IMR-90 (cell line): ENCODE measurements at regions not wholly inside any gene's neighbourhood (a gene's known extent, or its start where the extent isn't known, plus 50 kb on each side); places are given as distances from the start of the nearest gene placed in this dataset.

Source experiments
- ATAC-seq: fragments of 200-7000 bp; cut with Tn5 transposase; 2 replicates; pipeline ENCODE4 v1.9.1; 2020; ENCODE audit warnings: low read depth, mild to moderate bottlenecking, moderate library complexity
- BruUV-seq: library from RNA; stranded (reverse); fragments of 400-500 nt; replicated peaks from 2 replicates; lab custom pipeline; 2021; lab: Mats Ljungman, UMichigan
- CTCF ChIA-PET: fragments of 300-600 bp; formaldehyde crosslinking; extraction: SDS; loops from one replicate; lab custom pipeline; 2021; ENCODE audit warnings: antibody characterized with exemption; lab: Yijun Ruan, JAX
- POLR2A ChIA-PET: fragments of 300-600 bp; sonication (Branson Sonifier 250); formaldehyde crosslinking; loops from one replicate; lab custom pipeline; 2022; ENCODE audit warnings: antibody characterized with exemption; ENCODE audit not compliant: unreplicated experiment; lab: Charles Lee
- DNase-seq: peaks from one replicate; pipeline ENCODE4 v3.0.0; 2013
- H2AFZ ChIP-seq: replicated peaks from 2 replicates; pipeline ENCODE3; 2013; ENCODE audit warnings: low read length, mild to moderate bottlenecking; ENCODE audit not compliant: poor library complexity
- H2AK5ac ChIP-seq: 2 replicates; pipeline ENCODE4 v1.6.1; 2013; ENCODE audit warnings: low read depth, low read length, inconsistent platforms
- H2AK9ac ChIP-seq: replicated peaks from 2 replicates; pipeline ENCODE3; 2013; ENCODE audit warnings: mild to moderate bottlenecking, low read depth, low read length, moderate library complexity; ENCODE audit not compliant: poor library complexity
- H2BK120ac ChIP-seq: 2 replicates; pipeline ENCODE4 v1.6.1; 2013; ENCODE audit warnings: low read depth, low read length, inconsistent platforms
- H2BK15ac ChIP-seq: 3 replicates; pipeline ENCODE4 v1.6.1; 2013; ENCODE audit warnings: low read depth, low read length, inconsistent platforms
- H2BK20ac ChIP-seq: 2 replicates; pipeline ENCODE4 v1.6.1; 2013; ENCODE audit warnings: low read depth, mild to moderate bottlenecking, inconsistent platforms, low read length, moderate library complexity
- H2BK5ac ChIP-seq: 2 replicates; pipeline ENCODE4 v1.6.1; 2013; ENCODE audit warnings: mild to moderate bottlenecking, low read depth, low read length, inconsistent platforms; ENCODE audit not compliant: poor library complexity, severe bottlenecking
- H3K14ac ChIP-seq: replicated peaks from 2 replicates; pipeline ENCODE4 v1.6.1; 2013; ENCODE audit warnings: low read depth, low read length, inconsistent platforms
- H3K18ac ChIP-seq: 2 replicates; pipeline ENCODE4 v1.6.1; 2013; ENCODE audit warnings: low read depth, low read length, control low read depth
- H3K23ac ChIP-seq: 2 replicates; pipeline ENCODE4 v1.6.1; 2013; ENCODE audit warnings: low read depth, low read length, inconsistent platforms
- H3K27ac ChIP-seq: 2 replicates; pipeline ENCODE4 v1.5.1; 2013; ENCODE audit warnings: mild to moderate bottlenecking, control low read depth, low read length; ENCODE audit not compliant: insufficient read depth
- H3K27me3 ChIP-seq: 2 replicates; pipeline ENCODE4 v1.6.1; 2013; ENCODE audit warnings: low read length; ENCODE audit not compliant: control insufficient read depth, insufficient read depth
- H3K36me3 ChIP-seq: 2 replicates; pipeline ENCODE4 v1.6.1; 2013; ENCODE audit warnings: low read length, mixed read lengths; ENCODE audit not compliant: control insufficient read depth, insufficient read depth
- H3K4ac ChIP-seq: 2 replicates; pipeline ENCODE4 v1.6.1; 2013; ENCODE audit warnings: low read depth, low read length, inconsistent platforms
- H3K4me1 ChIP-seq: 2 replicates; pipeline ENCODE4 v1.6.1; 2013; ENCODE audit warnings: low read length, mixed read lengths; ENCODE audit not compliant: control insufficient read depth, insufficient read depth
- H3K4me2 ChIP-seq: 2 replicates; pipeline ENCODE4 v1.6.1; 2013; ENCODE audit warnings: low read depth, mild to moderate bottlenecking, control low read depth, low read length, moderate library complexity
- H3K4me3 ChIP-seq: 2 replicates; pipeline ENCODE4 v1.5.1; 2013; ENCODE audit warnings: low read depth, mild to moderate bottlenecking, control low read depth, low read length, moderate library complexity; ENCODE audit not compliant: insufficient read depth
- H3K56ac ChIP-seq: 2 replicates; pipeline ENCODE4 v1.6.1; 2013; ENCODE audit warnings: low read length, inconsistent platforms; ENCODE audit not compliant: insufficient read depth; ENCODE audit errors: extremely low read depth
- H3K79me1 ChIP-seq, 2 experiments: 2 replicates each; pipeline ENCODE4 v1.6.1; 2013; ENCODE audit warnings: low read length in 2 of 2, inconsistent platforms in 1 of 2, low read depth in 1 of 2
- H3K9ac ChIP-seq: 2 replicates; pipeline ENCODE4 v1.6.1; 2013; ENCODE audit warnings: low read depth, low read length, control low read depth
- H3K9me1 ChIP-seq: 2 replicates; pipeline ENCODE4 v1.6.1; 2013; ENCODE audit warnings: low read length, inconsistent platforms; ENCODE audit not compliant: insufficient read depth
- H3K9me3 ChIP-seq: 2 replicates; pipeline ENCODE4 v1.6.1; 2013; ENCODE audit warnings: low read length; ENCODE audit not compliant: control insufficient read depth, insufficient read depth
- H4K20me1 ChIP-seq: 2 replicates; pipeline ENCODE4 v1.6.1; 2013; ENCODE audit warnings: low read length, inconsistent platforms; ENCODE audit not compliant: insufficient read depth
- H4K5ac ChIP-seq: 2 replicates; pipeline ENCODE4 v1.6.1; 2013; ENCODE audit warnings: mild to moderate bottlenecking, low read depth, low read length, control low read depth
- H4K8ac ChIP-seq, 2 experiments: 2 replicates each; pipeline ENCODE4 v1.6.1; 2013; ENCODE audit warnings: low read depth in 2 of 2, low read length in 2 of 2, control low read depth in 1 of 2, inconsistent platforms in 1 of 2
- H4K91ac ChIP-seq: 2 replicates; pipeline ENCODE4 v1.6.1; 2013; ENCODE audit warnings: low read depth, low read length, inconsistent platforms; ENCODE audit not compliant: insufficient read depth
- CHD1 ChIP-seq: IDR thresholded peaks from 2 replicates; pipeline ENCODE4 v1.6.1; 2012; ENCODE audit warnings: low read depth, low read length, improper control_type of control experiment
- ELK1 ChIP-seq: fragments of 150-350 bp; IDR thresholded peaks from 2 replicates; pipeline ENCODE4 v1.6.1; 2016; ENCODE audit warnings: low read depth, mild to moderate bottlenecking, low read length, moderate library complexity, borderline replicate concordance
- RFX5 ChIP-seq: IDR thresholded peaks from 2 replicates; pipeline ENCODE4 v1.8.0; 2012; ENCODE audit warnings: low read depth, mild to moderate bottlenecking, low read length, moderate library complexity
- SMC3 ChIP-seq: fragments of 150-350 bp; IDR thresholded peaks from 2 replicates; pipeline ENCODE4 v1.6.1; 2016; ENCODE audit warnings: low read depth, mild to moderate bottlenecking, antibody characterized with exemption, low read length, moderate library complexity
- dilution Hi-C: fragments of 300-500 bp; cut with HindIII; formaldehyde crosslinking; loops from one replicate; pipeline ENCODE4 v1.14.3; 2018; ENCODE audit warnings: low sequenced_read_pairs; ENCODE audit not compliant: unreplicated experiment
- in situ Hi-C: fragments of 300-500 bp; cut with MboI; formaldehyde crosslinking; loops from 3 replicates; pipeline ENCODE4 v1.14.3; 2019; ENCODE audit warnings: low sequenced_read_pairs, inconsistent platforms, mixed read lengths
- intact Hi-C: fragments of 100-400 bp; cut with micrococcal nuclease; formaldehyde crosslinking; loops from 2 replicates; pipeline ENCODE4 v1.10.0; 2022
- TF ChIP-seq, protein P1 (sequence below): conservative IDR thresholded peaks from 2 replicates; pipeline ENCODE4 v1.5.1; 2012; ENCODE audit warnings: mild to moderate bottlenecking, low read depth, low read length, improper control_type of control experiment

DNA sequence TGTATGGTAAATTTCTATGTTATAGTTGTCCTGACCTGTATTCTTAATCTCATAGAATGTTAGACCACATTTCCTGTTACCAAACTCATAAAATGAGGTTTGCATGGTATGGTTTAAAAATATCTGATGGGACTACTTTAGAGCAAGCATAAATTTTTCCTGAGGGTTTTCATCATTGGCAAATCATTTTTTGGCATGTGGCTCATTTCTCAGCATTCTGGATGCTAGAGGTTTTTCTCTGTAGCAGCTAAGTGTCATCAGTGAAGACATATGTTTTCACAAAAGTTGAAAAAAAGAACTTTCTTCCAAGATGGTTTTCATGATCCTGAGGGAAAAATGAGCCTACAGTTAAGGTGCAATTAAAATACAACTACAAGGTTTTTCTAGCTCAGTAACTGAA is 503.5 kb upstream of the FAM47C start:
- no peaks in the 10 kb centered on the region for H3K27me3 ChIP-seq
- H4K5ac ChIP-seq: no peak overlapping the region
- dilution Hi-C loops: no loop called here
- H2AK9ac ChIP-seq: no peak overlapping the region
- no peak overlapping the region for H2AFZ ChIP-seq
- intact Hi-C loops: no loop called here
- H3K4me3 ChIP-seq: no peak overlapping the region
- DNase-seq (no peak), ATAC-seq (no peak)
- ChIA-PET POLR2A (no interaction called here), CTCF (no interaction called here)
- no peak overlapping the region for H3K27ac ChIP-seq
- no peak overlapping the region for H2BK15ac ChIP-seq
- no peak overlapping the region for H2BK5ac ChIP-seq
- H3K23ac ChIP-seq: no peak overlapping the region
- no peaks in the 10 kb centered on the region for H4K20me1 ChIP-seq
- no peak overlapping the region for H2BK20ac ChIP-seq
- H3K4ac ChIP-seq: no peak overlapping the region
- H3K36me3 ChIP-seq: no peaks in the 10 kb centered on the region
- no peak overlapping the region for H2BK120ac ChIP-seq
- H3K79me1 ChIP-seq: no peaks in the 10 kb centered on the region
- H4K8ac ChIP-seq: no peak overlapping the region
- no peak overlapping the region for H2AK5ac ChIP-seq
- H3K4me1 ChIP-seq: no peaks in the 10 kb centered on the region
- in situ Hi-C loops: no loop called here
- H3K4me2 ChIP-seq: no peak overlapping the region
- no peak overlapping the region for H3K18ac ChIP-seq
- H3K14ac ChIP-seq: no peak overlapping the region
- H3K9ac ChIP-seq: no peak overlapping the region
- no peak overlapping the region for H4K91ac ChIP-seq
- no TSS peak for BruUV-seq
- no peak overlapping the region for H3K56ac ChIP-seq
- no peaks in the 10 kb centered on the region for H3K9me1 ChIP-seq
- TF ChIP-seq ELK1 (no peak), RFX5 (no peak), SMC3 (no peak), CHD1 (no peak)
- TF ChIP-seq, protein P1, sequence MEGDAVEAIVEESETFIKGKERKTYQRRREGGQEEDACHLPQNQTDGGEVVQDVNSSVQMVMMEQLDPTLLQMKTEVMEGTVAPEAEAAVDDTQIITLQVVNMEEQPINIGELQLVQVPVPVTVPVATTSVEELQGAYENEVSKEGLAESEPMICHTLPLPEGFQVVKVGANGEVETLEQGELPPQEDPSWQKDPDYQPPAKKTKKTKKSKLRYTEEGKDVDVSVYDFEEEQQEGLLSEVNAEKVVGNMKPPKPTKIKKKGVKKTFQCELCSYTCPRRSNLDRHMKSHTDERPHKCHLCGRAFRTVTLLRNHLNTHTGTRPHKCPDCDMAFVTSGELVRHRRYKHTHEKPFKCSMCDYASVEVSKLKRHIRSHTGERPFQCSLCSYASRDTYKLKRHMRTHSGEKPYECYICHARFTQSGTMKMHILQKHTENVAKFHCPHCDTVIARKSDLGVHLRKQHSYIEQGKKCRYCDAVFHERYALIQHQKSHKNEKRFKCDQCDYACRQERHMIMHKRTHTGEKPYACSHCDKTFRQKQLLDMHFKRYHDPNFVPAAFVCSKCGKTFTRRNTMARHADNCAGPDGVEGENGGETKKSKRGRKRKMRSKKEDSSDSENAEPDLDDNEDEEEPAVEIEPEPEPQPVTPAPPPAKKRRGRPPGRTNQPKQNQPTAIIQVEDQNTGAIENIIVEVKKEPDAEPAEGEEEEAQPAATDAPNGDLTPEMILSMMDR: no peak
- H3K9me3 ChIP-seq: peaks cover 6% of the 10 kb centered on the region; the same call in 1 of the 2 replicates
